ENCODE measurements at regions not wholly inside any gene's neighbourhood (a gene's known extent, or its start where the extent isn't known, plus 50 kb on each side); places are given as distances from the start of the nearest gene placed in this dataset.

- H3K4me1 ChIP-seq (ENCODE audit: control insufficient read depth, insufficient read depth, low read length, poor library complexity, severe bottlenecking): no peaks in the 10 kb centered on the region
- H3K27ac ChIP-seq (ENCODE audit: insufficient read depth, low read length, poor library complexity, severe bottlenecking): no peak overlapping the region
- peaks cover 9% of the 10 kb centered on the region for H3K27me3 ChIP-seq (replicated peaks; ENCODE audit: control insufficient read depth, insufficient read depth, low read length, poor library complexity, severe bottlenecking)
- H3K4me3 ChIP-seq (ENCODE audit: insufficient read depth, low read depth, low read length, poor library complexity, severe bottlenecking): no peak overlapping the region
- DNase-seq: no peak
- no peaks in the 10 kb centered on the region for H3K9me3 ChIP-seq (ENCODE audit: control insufficient read depth, low read length)
- no peaks in the 10 kb centered on the region for H3K36me3 ChIP-seq (ENCODE audit: control insufficient read depth, insufficient read depth, low read length)
Measured at GRCh38 chr15:60191821-60192220, 187.7 kb downstream of the FOXB1 start.

- no peak overlapping the region for H3K27ac ChIP-seq (ENCODE audit: insufficient read depth, low read length, poor library complexity, severe bottlenecking)
- no peak overlapping the region for H3K4me3 ChIP-seq (ENCODE audit: insufficient read depth, low read depth, low read length, poor library complexity, severe bottlenecking)
- peaks cover 13% of the 10 kb centered on the region for H3K27me3 ChIP-seq (replicated peaks; ENCODE audit: control insufficient read depth, insufficient read depth, low read length, poor library complexity, severe bottlenecking)
- H3K36me3 ChIP-seq (ENCODE audit: control insufficient read depth, insufficient read depth, low read length): no peaks in the 10 kb centered on the region
- H3K4me1 ChIP-seq (ENCODE audit: control insufficient read depth, insufficient read depth, low read length, poor library complexity, severe bottlenecking): no peaks in the 10 kb centered on the region
- H3K9me3 ChIP-seq (ENCODE audit: control insufficient read depth, low read length): no peaks in the 10 kb centered on the region
- DNase-seq: no peak
Measured at GRCh38 chr15:60195611-60196010, 191.5 kb downstream of the FOXB1 start.

- DNase-seq: no peak
- Histone ChIP-seq H3K4me3 (ENCODE audit: insufficient read depth, low read depth, low read length, poor library complexity, severe bottlenecking) (no peak overlapping the region), H3K27me3 (replicated peaks; ENCODE audit: control insufficient read depth, insufficient read depth, low read length, poor library complexity, severe bottlenecking) (peaks cover 6% of the 10 kb centered on the region), H3K27ac (ENCODE audit: insufficient read depth, low read length, poor library complexity, severe bottlenecking) (no peak overlapping the region), H3K4me1 (ENCODE audit: control insufficient read depth, insufficient read depth, low read length, poor library complexity, severe bottlenecking) (no peaks in the 10 kb centered on the region), H3K9me3 (ENCODE audit: control insufficient read depth, low read length) (no peaks in the 10 kb centered on the region), H3K36me3 (ENCODE audit: control insufficient read depth, insufficient read depth, low read length) (no peaks in the 10 kb centered on the region)
Measured at GRCh38 chr15:60204131-60204885, 193.5 kb downstream of the ANXA2 start.

GRCh38 chr15:60208709-60209108 is 189.1 kb downstream of the ANXA2 start:
- DNase-seq: no peak
- Histone ChIP-seq H3K27me3 (replicated peaks; ENCODE audit: control insufficient read depth, insufficient read depth, low read length, poor library complexity, severe bottlenecking) (no peaks in the 10 kb centered on the region), H3K36me3 (ENCODE audit: control insufficient read depth, insufficient read depth, low read length) (no peaks in the 10 kb centered on the region), H3K4me1 (ENCODE audit: control insufficient read depth, insufficient read depth, low read length, poor library complexity, severe bottlenecking) (no peaks in the 10 kb centered on the region), H3K9me3 (ENCODE audit: control insufficient read depth, low read length) (no peaks in the 10 kb centered on the region), H3K27ac (ENCODE audit: insufficient read depth, low read length, poor library complexity, severe bottlenecking) (no peak overlapping the region), H3K4me3 (ENCODE audit: insufficient read depth, low read depth, low read length, poor library complexity, severe bottlenecking) (no peak overlapping the region)

GRCh38 chr15:60212536-60212935 is 185.2 kb downstream of the ANXA2 start:
- Histone ChIP-seq H3K4me1 (ENCODE audit: control insufficient read depth, insufficient read depth, low read length, poor library complexity, severe bottlenecking) (no peaks in the 10 kb centered on the region), H3K27ac (ENCODE audit: insufficient read depth, low read length, poor library complexity, severe bottlenecking) (no peak overlapping the region), H3K36me3 (ENCODE audit: control insufficient read depth, insufficient read depth, low read length) (no peaks in the 10 kb centered on the region), H3K9me3 (ENCODE audit: control insufficient read depth, low read length) (no peaks in the 10 kb centered on the region), H3K4me3 (ENCODE audit: insufficient read depth, low read depth, low read length, poor library complexity, severe bottlenecking) (no peak overlapping the region), H3K27me3 (replicated peaks; ENCODE audit: control insufficient read depth, insufficient read depth, low read length, poor library complexity, severe bottlenecking) (no peaks in the 10 kb centered on the region)
- DNase-seq: no peak

GRCh38 chr15:60213377-60214000 is 184.3 kb downstream of the ANXA2 start:
- Histone ChIP-seq H3K4me1 (ENCODE audit: control insufficient read depth, insufficient read depth, low read length, poor library complexity, severe bottlenecking) (no peaks in the 10 kb centered on the region), H3K4me3 (ENCODE audit: insufficient read depth, low read depth, low read length, poor library complexity, severe bottlenecking) (no peak overlapping the region), H3K27ac (ENCODE audit: insufficient read depth, low read length, poor library complexity, severe bottlenecking) (no peak overlapping the region), H3K9me3 (ENCODE audit: control insufficient read depth, low read length) (no peaks in the 10 kb centered on the region), H3K36me3 (ENCODE audit: control insufficient read depth, insufficient read depth, low read length) (no peaks in the 10 kb centered on the region), H3K27me3 (replicated peaks; ENCODE audit: control insufficient read depth, insufficient read depth, low read length, poor library complexity, severe bottlenecking) (no peaks in the 10 kb centered on the region)
- no peak for DNase-seq

- Histone ChIP-seq H3K4me3 (ENCODE audit: insufficient read depth, low read depth, low read length, poor library complexity, severe bottlenecking) (no peak overlapping the region), H3K36me3 (ENCODE audit: control insufficient read depth, insufficient read depth, low read length) (no peaks in the 10 kb centered on the region), H3K9me3 (ENCODE audit: control insufficient read depth, low read length) (no peaks in the 10 kb centered on the region), H3K27ac (ENCODE audit: insufficient read depth, low read length, poor library complexity, severe bottlenecking) (no peak overlapping the region), H3K4me1 (ENCODE audit: control insufficient read depth, insufficient read depth, low read length, poor library complexity, severe bottlenecking) (no peaks in the 10 kb centered on the region), H3K27me3 (replicated peaks; ENCODE audit: control insufficient read depth, insufficient read depth, low read length, poor library complexity, severe bottlenecking) (no peaks in the 10 kb centered on the region)
- no peak for DNase-seq
Measured at GRCh38 chr15:60214201-60214600, 183.6 kb downstream of the ANXA2 start.

- DNase-seq: no peak
- H3K4me1 ChIP-seq (ENCODE audit: control insufficient read depth, insufficient read depth, low read length, poor library complexity, severe bottlenecking): no peaks in the 10 kb centered on the region
- H3K27ac ChIP-seq (ENCODE audit: insufficient read depth, low read length, poor library complexity, severe bottlenecking): no peak overlapping the region
- no peaks in the 10 kb centered on the region for H3K36me3 ChIP-seq (ENCODE audit: control insufficient read depth, insufficient read depth, low read length)
- H3K4me3 ChIP-seq (ENCODE audit: insufficient read depth, low read depth, low read length, poor library complexity, severe bottlenecking): no peak overlapping the region
- no peaks in the 10 kb centered on the region for H3K27me3 ChIP-seq (replicated peaks; ENCODE audit: control insufficient read depth, insufficient read depth, low read length, poor library complexity, severe bottlenecking)
- H3K9me3 ChIP-seq (ENCODE audit: control insufficient read depth, low read length): no peaks in the 10 kb centered on the region
Measured at GRCh38 chr15:60215225-60215963, 182.4 kb downstream of the ANXA2 start.

- H3K27ac ChIP-seq (ENCODE audit: insufficient read depth, low read length, poor library complexity, severe bottlenecking): no peak overlapping the region
- no peaks in the 10 kb centered on the region for H3K27me3 ChIP-seq (replicated peaks; ENCODE audit: control insufficient read depth, insufficient read depth, low read length, poor library complexity, severe bottlenecking)
- no peak overlapping the region for H3K4me3 ChIP-seq (ENCODE audit: insufficient read depth, low read depth, low read length, poor library complexity, severe bottlenecking)
- no peaks in the 10 kb centered on the region for H3K4me1 ChIP-seq (ENCODE audit: control insufficient read depth, insufficient read depth, low read length, poor library complexity, severe bottlenecking)
- H3K36me3 ChIP-seq (ENCODE audit: control insufficient read depth, insufficient read depth, low read length): no peaks in the 10 kb centered on the region
- no peak for DNase-seq
- H3K9me3 ChIP-seq (ENCODE audit: control insufficient read depth, low read length): no peaks in the 10 kb centered on the region
Measured at GRCh38 chr15:60217161-60217560, 180.6 kb downstream of the ANXA2 start.

GRCh38 chr15:60218256-60218655 is 179.5 kb downstream of the ANXA2 start:
- no peak for DNase-seq
- Histone ChIP-seq H3K9me3 (ENCODE audit: control insufficient read depth, low read length) (no peaks in the 10 kb centered on the region), H3K4me1 (ENCODE audit: control insufficient read depth, insufficient read depth, low read length, poor library complexity, severe bottlenecking) (no peaks in the 10 kb centered on the region), H3K36me3 (ENCODE audit: control insufficient read depth, insufficient read depth, low read length) (no peaks in the 10 kb centered on the region), H3K4me3 (ENCODE audit: insufficient read depth, low read depth, low read length, poor library complexity, severe bottlenecking) (no peak overlapping the region), H3K27ac (ENCODE audit: insufficient read depth, low read length, poor library complexity, severe bottlenecking) (no peak overlapping the region), H3K27me3 (replicated peaks; ENCODE audit: control insufficient read depth, insufficient read depth, low read length, poor library complexity, severe bottlenecking) (no peaks in the 10 kb centered on the region)

Measured in effector memory CD4-positive, alpha-beta T cell (primary cell).